Spleen (tissue), 11 donors: ENCODE measurements at regions not wholly inside any gene's neighbourhood (a gene's known extent, or its start where the extent isn't known, plus 50 kb on each side); places are given as distances from the start of the nearest gene placed in this dataset.

ENCODE experiments used
- DNase-seq: peaks from one replicate; pipeline ENCODE4 v3.0.0-alpha.2; 2020
- H3K27ac ChIP-seq, 8 donors: fragments of 200-600 bp; sonication (generic) in 7 of 8; 1 replicate in 4 of 8; 2 replicates in 4 of 8; pipeline versions ENCODE4 v1.5.0 to v1.8.0; 2016 to 2021; ENCODE audit warnings: inconsistent platforms in 4 of 8, mild to moderate bottlenecking in 4 of 8, moderate library complexity in 1 of 8
- H3K27me3 ChIP-seq, 7 donors: fragments of 200-600 bp; sonication (generic) in 6 of 7; replicated peaks in 1 of 7; 1 replicate in 4 of 7; 2 replicates in 3 of 7; pipeline versions ENCODE4 v1.5.0 to v1.8.0; 2016 to 2021; ENCODE audit warnings: inconsistent platforms in 3 of 7, mild to moderate bottlenecking in 1 of 7
- H3K36me3 ChIP-seq, 6 donors: fragments of 200-600 bp; sonication (generic) in 5 of 6; 1 replicate in 4 of 6; 2 replicates in 2 of 6; pipeline versions ENCODE4 v1.5.0 to v1.8.0; 2016 to 2021; ENCODE audit warnings: inconsistent platforms in 2 of 6
- H3K4me1 ChIP-seq, 6 donors: fragments of 200-600 bp; sonication (generic) in 5 of 6; 1 replicate in 3 of 6; 2 replicates in 3 of 6; pipeline versions ENCODE4 v1.5.0 to v1.8.0; 2016 to 2021; ENCODE audit warnings: inconsistent platforms in 3 of 6
- H3K4me3 ChIP-seq, 8 donors: fragments of 200-600 bp; sonication (generic) in 7 of 8; 1 replicate in 4 of 8; 2 replicates in 4 of 8; pipeline versions ENCODE4 v1.5.0 to v1.8.0; 2016 to 2021; ENCODE audit warnings: inconsistent platforms in 4 of 8, mild to moderate bottlenecking in 4 of 8, moderate library complexity in 2 of 8
- H3K9me3 ChIP-seq, 8 donors: fragments of 200-600 bp; sonication (generic) in 7 of 8; 1 replicate in 4 of 8; 2 replicates in 4 of 8; pipeline versions ENCODE4 v1.5.0 to v1.8.0; 2016 to 2021; ENCODE audit warnings: inconsistent platforms in 4 of 8
- CTCF ChIP-seq, 11 experiments: fragments of 200-600 bp in 7 of 11; fragments of 450-650 bp in 4 of 11; sonication (generic) in 4 of 11; IDR thresholded peaks in 8 of 11; conservative IDR thresholded peaks in 3 of 11; 1 replicate in 7 of 11; 2 replicates in 4 of 11; pipeline versions ENCODE4 v1.4.0 to v1.8.0; 2016 to 2021; ENCODE audit warnings: antibody characterized with exemption in 11 of 11, inconsistent platforms in 4 of 11, mild to moderate bottlenecking in 1 of 11
- POLR2A ChIP-seq, 3 donors: fragments of 450-650 bp; IDR thresholded peaks; one replicate each; pipeline ENCODE4 v1.5.1; 2017; ENCODE audit warnings: antibody characterized with exemption in 3 of 3, mild to moderate bottlenecking in 1 of 3
- POLR2AphosphoS5 ChIP-seq, 3 donors: sonication (generic); formaldehyde crosslinking; IDR thresholded peaks; one replicate each; pipeline ENCODE4 v1.5.1; 2017; ENCODE audit warnings: antibody characterized with exemption in 3 of 3
- whole genome bisulfite sequencing, 5 donors: extraction: QIAGEN DNeasy Blood & Tissue Kit in 3 of 5; methylation state at CpG; one replicate each; pipeline versions ENCODE4 v1.1.5 to v1.1.7; 2013 to 2018; 5-methylcytosine and 5-hydroxymethylcytosine counted together
- intact Hi-C: fragments of 100-400 bp; cut with DNase I; formaldehyde crosslinking; loops from one replicate; pipeline ENCODE4 v1.15.0; 2023; ENCODE audit warnings: low total_unique reads
- donor health status: healthy with polysubstance abuse.
- donor health status: DM: no; HTN: no; CAD: no; lungs with moderate emphysema.
- donor health status: DM: no; HTN: no; CAD: no.
- donor health status: Bipolar disorder and iron deficiency.
- donor health status: healthy.
- donor health status: DM: no; HTN: no; CAD: no.
- donor health status: DM: yes; HTN: yes; CAD: no.

GRCh38 chr9:103802068-103802467 lies 292.0 kb upstream of the SMC2 start:
- no peak for DNase-seq
- H3K4me1 ChIP-seq: no peaks in the 10 kb centered on the region
- intact Hi-C loops: no loop called here
- H3K27me3 ChIP-seq: no peaks in the 10 kb centered on the region
- no peaks in the 10 kb centered on the region for H3K36me3 ChIP-seq
- TF ChIP-seq POLR2AphosphoS5 (IDR thresholded peaks at IDR 0.05): no peak
- TF ChIP-seq POLR2A (IDR thresholded peaks at IDR 0.05): no peak
- no peak for TF ChIP-seq CTCF (IDR thresholded peaks at IDR 0.05 in 8 of 11, conservative IDR thresholded peaks at IDR 0.05 in 3 of 11)
- H3K9me3 ChIP-seq: no peaks in the 10 kb centered on the region
- H3K4me3 ChIP-seq: no peak overlapping the region
- WGBS, 5 donors: 80 to 88% (median 85%) methylated on average over 1 of the region's 1 CpG
- H3K27ac ChIP-seq: no peak overlapping the region

- intact Hi-C loops: no loop called here
- WGBS, 5 donors: 76 to 97% (median 87%) methylated on average over 2 of the region's 2 CpGs
Measured at GRCh38 chr9:103803245-103803644, 290.9 kb upstream of the SMC2 start.

GRCh38 chr9:103804077-103804735 lies 289.9 kb upstream of the SMC2 start:
- Histone ChIP-seq H3K4me3 (no peak overlapping the region), H3K4me1 (no peaks in the 10 kb centered on the region), H3K36me3 (no peaks in the 10 kb centered on the region), H3K27me3 (no peaks in the 10 kb centered on the region), H3K27ac (no peak overlapping the region), H3K9me3 (no peaks in the 10 kb centered on the region)
- no peak for DNase-seq
- whole genome bisulfite sequencing, 5 donors: 62 to 73% (median 66%) methylated on average over 1 of the region's 1 CpG
- TF ChIP-seq POLR2AphosphoS5 (IDR thresholded peaks at IDR 0.05): no peak
- no peak for TF ChIP-seq CTCF (IDR thresholded peaks at IDR 0.05 in 8 of 11, conservative IDR thresholded peaks at IDR 0.05 in 3 of 11)
- TF ChIP-seq POLR2A (IDR thresholded peaks at IDR 0.05): no peak
- intact Hi-C loops: no loop called here

More at GRCh38 chr9:103803245-103803644, 290.9 kb upstream of the SMC2 start:
- no peak for TF ChIP-seq POLR2AphosphoS5 (IDR thresholded peaks at IDR 0.05)
- Histone ChIP-seq H3K4me3 (no peak overlapping the region), H3K36me3 (no peaks in the 10 kb centered on the region), H3K9me3 (no peaks in the 10 kb centered on the region), H3K27me3 (no peaks in the 10 kb centered on the region), H3K27ac (no peak overlapping the region), H3K4me1 (no peaks in the 10 kb centered on the region)
- DNase-seq: no peak

GRCh38 chr9:103809745-103810144 lies 284.4 kb upstream of the SMC2 start:
- H3K9me3 ChIP-seq: no peaks in the 10 kb centered on the region
- no peaks in the 10 kb centered on the region for H3K27me3 ChIP-seq
- intact Hi-C loops: no loop called here
- WGBS, 5 donors: 63 to 79% (median 67%) methylated on average over 3 of the region's 3 CpGs
- DNase-seq: no peak
- H3K27ac ChIP-seq: no peak overlapping the region
- H3K4me1 ChIP-seq: no peaks in the 10 kb centered on the region
- TF ChIP-seq POLR2AphosphoS5 (IDR thresholded peaks at IDR 0.05): no peak
- TF ChIP-seq CTCF (IDR thresholded peaks at IDR 0.05 in 8 of 11, conservative IDR thresholded peaks at IDR 0.05 in 3 of 11): no peak
- no peak for TF ChIP-seq POLR2A (IDR thresholded peaks at IDR 0.05)
- no peak overlapping the region for H3K4me3 ChIP-seq
- no peaks in the 10 kb centered on the region for H3K36me3 ChIP-seq

GRCh38 chr9:103811462-103811861 lies 282.6 kb upstream of the SMC2 start:
- no peak for DNase-seq
- Histone ChIP-seq H3K27ac (no peak overlapping the region), H3K4me1 (no peaks in the 10 kb centered on the region)

More at GRCh38 chr9:103811462-103811861, 282.6 kb upstream of the SMC2 start:
- Histone ChIP-seq H3K27me3 (no peaks in the 10 kb centered on the region), H3K4me3 (no peak overlapping the region), H3K9me3 (no peaks in the 10 kb centered on the region), H3K36me3 (no peaks in the 10 kb centered on the region)
- TF ChIP-seq POLR2AphosphoS5 (IDR thresholded peaks at IDR 0.05) (no peak), CTCF (IDR thresholded peaks at IDR 0.05 in 8 of 11, conservative IDR thresholded peaks at IDR 0.05 in 3 of 11) (no peak), POLR2A (IDR thresholded peaks at IDR 0.05) (no peak)
- intact Hi-C loops: no loop called here
